ENCODE measurements at regions not wholly inside any gene's neighbourhood (a gene's known extent, or its start where the extent isn't known, plus 50 kb on each side); places are given as distances from the start of the nearest gene placed in this dataset.

DNA sequence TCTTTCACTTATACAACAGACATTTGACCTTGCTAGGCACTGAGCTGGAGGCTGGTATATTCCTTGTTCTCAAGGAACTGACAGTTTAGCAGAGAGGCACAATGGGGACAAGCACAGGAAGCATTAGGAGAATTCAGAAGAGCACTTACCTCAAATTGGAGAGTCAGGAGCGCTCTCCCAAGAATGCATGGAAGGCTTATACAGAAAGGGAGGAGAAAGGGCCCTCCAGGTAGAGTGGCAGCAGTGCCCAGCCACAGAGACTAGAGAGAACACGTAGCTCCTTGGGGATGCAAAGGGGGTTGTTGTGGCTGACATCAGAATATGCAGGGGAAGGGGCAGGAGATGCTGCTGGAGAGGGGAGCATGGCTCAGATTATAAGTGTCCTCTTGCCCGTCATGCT lies 78.2 kb upstream of the MKLN1 start:
- H3K4me3 ChIP-seq (ENCODE audit: low read depth, low read length): no peak overlapping the region
- TF ChIP-seq, protein P1, sequence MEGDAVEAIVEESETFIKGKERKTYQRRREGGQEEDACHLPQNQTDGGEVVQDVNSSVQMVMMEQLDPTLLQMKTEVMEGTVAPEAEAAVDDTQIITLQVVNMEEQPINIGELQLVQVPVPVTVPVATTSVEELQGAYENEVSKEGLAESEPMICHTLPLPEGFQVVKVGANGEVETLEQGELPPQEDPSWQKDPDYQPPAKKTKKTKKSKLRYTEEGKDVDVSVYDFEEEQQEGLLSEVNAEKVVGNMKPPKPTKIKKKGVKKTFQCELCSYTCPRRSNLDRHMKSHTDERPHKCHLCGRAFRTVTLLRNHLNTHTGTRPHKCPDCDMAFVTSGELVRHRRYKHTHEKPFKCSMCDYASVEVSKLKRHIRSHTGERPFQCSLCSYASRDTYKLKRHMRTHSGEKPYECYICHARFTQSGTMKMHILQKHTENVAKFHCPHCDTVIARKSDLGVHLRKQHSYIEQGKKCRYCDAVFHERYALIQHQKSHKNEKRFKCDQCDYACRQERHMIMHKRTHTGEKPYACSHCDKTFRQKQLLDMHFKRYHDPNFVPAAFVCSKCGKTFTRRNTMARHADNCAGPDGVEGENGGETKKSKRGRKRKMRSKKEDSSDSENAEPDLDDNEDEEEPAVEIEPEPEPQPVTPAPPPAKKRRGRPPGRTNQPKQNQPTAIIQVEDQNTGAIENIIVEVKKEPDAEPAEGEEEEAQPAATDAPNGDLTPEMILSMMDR (IDR thresholded peaks at IDR 0.05; ENCODE audit: insufficient read depth, low read depth, low read length): no peak
- no peak for DNase-seq (ENCODE audit: low read depth)
- ChIA-PET CTCF (no interaction called here), POLR2A (no interaction called here)
- H3K27me3 ChIP-seq (ENCODE audit: control insufficient read depth, insufficient read depth, low read length): no peaks in the 10 kb centered on the region
- no peaks in the 10 kb centered on the region; the same call in 1 of the 2 replicates for H3K36me3 ChIP-seq (ENCODE audit: control insufficient read depth, insufficient read depth, low read length)

DNA sequence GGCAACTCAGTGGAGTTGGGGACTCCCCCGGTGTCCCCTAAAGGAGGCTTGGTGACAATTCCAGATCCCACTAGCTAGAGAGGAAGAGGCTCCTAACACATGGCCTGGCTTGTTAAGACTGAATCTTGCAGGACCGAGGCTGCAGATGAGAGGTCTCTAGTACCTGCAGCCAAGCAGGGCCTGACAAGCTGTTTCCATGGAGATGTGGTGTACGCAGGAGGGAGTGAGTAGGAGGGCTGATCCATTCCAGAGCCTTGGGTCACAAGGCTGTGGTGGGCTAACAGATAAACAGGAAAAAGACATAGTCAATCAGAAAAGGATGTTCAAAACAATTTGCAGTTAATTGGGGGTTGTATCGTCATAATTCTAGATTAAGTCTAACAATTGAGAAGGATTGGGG lies 77.3 kb upstream of the MKLN1 start:
- POLR2A ChIA-PET: no interaction called here
- CTCF ChIA-PET: interaction anchor here (0.6 kb wide), 1 partner anchor 7 kb away, joined by 3 read pairs; no protein-coding TSS in a partner anchor
- TF ChIP-seq, protein P1 (IDR thresholded peaks at IDR 0.05; ENCODE audit: insufficient read depth, low read depth, low read length): no peak
- H3K27me3 ChIP-seq (ENCODE audit: control insufficient read depth, insufficient read depth, low read length): no peaks in the 10 kb centered on the region
- H3K36me3 ChIP-seq (ENCODE audit: control insufficient read depth, insufficient read depth, low read length): no peaks in the 10 kb centered on the region; the same call in 1 of the 2 replicates
- DNase-seq (ENCODE audit: low read depth): no peak
- no peak overlapping the region for H3K4me3 ChIP-seq (ENCODE audit: low read depth, low read length)

DNA sequence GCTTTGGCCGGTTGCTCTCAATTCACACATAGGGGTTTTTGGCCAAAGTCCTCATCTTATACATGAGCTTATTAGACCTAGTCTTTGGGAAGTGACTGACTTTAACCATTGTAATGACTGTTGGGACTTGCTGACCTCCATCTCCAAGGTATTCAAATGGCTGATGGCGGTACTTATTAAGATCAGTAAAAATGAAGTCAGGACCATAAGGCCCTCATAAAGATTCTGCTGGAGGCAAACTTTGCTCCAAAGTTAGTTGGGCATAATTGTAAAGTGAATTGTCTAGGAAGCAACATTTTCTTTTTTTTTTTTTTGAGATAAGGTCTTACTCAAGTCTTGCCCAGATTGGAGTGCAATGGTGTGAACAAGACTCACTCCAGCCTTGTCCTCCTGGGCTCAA lies 76.3 kb upstream of the MKLN1 start:
- TF ChIP-seq, protein P1 (IDR thresholded peaks at IDR 0.05; ENCODE audit: insufficient read depth, low read depth, low read length): no peak
- ChIA-PET POLR2A (no interaction called here), CTCF (no interaction called here)
- Histone ChIP-seq H3K27me3 (ENCODE audit: control insufficient read depth, insufficient read depth, low read length) (no peaks in the 10 kb centered on the region), H3K36me3 (ENCODE audit: control insufficient read depth, insufficient read depth, low read length) (no peaks in the 10 kb centered on the region; the same call in 1 of the 2 replicates), H3K4me3 (ENCODE audit: low read depth, low read length) (no peak overlapping the region)
- no peak for DNase-seq (ENCODE audit: low read depth)

DNA sequence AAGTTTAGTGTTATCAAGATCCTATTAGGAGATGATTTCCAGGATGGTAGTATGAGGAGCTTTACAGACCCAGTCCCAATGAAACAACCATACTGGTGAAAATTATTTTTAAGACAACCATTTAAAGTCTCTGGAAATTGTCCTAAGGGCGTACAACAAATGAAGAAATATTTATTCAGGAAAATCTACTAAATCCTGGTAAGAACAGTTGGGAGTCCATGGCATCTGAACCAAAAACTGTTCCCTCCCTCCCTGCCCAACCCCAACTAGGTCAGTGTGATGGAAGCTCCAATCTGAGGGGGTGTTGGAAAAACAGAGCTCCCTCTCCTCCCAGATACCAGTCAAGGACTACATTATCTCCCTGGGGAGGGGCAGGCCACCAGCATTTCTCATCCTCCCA lies 74.7 kb upstream of the MKLN1 start:
- TF ChIP-seq, protein P1 (IDR thresholded peaks at IDR 0.05; ENCODE audit: insufficient read depth, low read depth, low read length): no peak
- DNase-seq (ENCODE audit: low read depth): no peak
- Histone ChIP-seq H3K4me3 (ENCODE audit: low read depth, low read length) (no peak overlapping the region), H3K27me3 (ENCODE audit: control insufficient read depth, insufficient read depth, low read length) (no peaks in the 10 kb centered on the region), H3K36me3 (ENCODE audit: control insufficient read depth, insufficient read depth, low read length) (no peaks in the 10 kb centered on the region; the same call in 1 of the 2 replicates)
- CTCF ChIA-PET: interaction anchor here (1.2 kb wide), 1 partner anchor 14 kb away, joined by 3 read pairs; no protein-coding TSS in a partner anchor
- POLR2A ChIA-PET: interaction anchor here (0.9 kb wide), 1 partner anchor 9 kb away, joined by 5 read pairs; no protein-coding TSS in a partner anchor

DNA sequence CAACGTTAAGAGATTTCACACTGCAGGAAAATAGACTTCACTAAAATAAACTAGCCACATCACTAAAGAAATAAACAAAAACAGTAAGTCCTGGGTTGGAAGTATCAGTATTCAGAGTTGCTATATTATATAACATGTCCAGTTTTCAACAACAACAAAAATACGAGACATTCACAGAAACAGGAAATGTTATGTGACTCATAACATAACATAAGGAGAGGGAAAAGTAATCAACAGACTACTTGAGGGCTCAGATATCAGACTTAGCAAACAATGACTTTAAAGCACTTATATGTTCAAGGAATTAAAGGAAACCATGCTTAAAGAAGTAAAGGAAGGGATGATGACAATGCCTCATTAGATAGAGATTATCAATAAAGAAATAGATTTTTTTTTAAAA lies 73.5 kb upstream of the MKLN1 start:
- ChIA-PET CTCF (interaction anchor here (0.6 kb wide), 1 partner anchor 110 kb away, joined by 3 read pairs; no protein-coding TSS in a partner anchor), POLR2A (no interaction called here)
- TF ChIP-seq, protein P1 (IDR thresholded peaks at IDR 0.05; ENCODE audit: insufficient read depth, low read depth, low read length): no peak
- H3K27me3 ChIP-seq (ENCODE audit: control insufficient read depth, insufficient read depth, low read length): no peaks in the 10 kb centered on the region
- H3K4me3 ChIP-seq (ENCODE audit: low read depth, low read length): no peak overlapping the region
- no peak for DNase-seq (ENCODE audit: low read depth)
- no peaks in the 10 kb centered on the region; the same call in 1 of the 2 replicates for H3K36me3 ChIP-seq (ENCODE audit: control insufficient read depth, insufficient read depth, low read length)

Data from BJ (cell line).